ENCODE measurements at regions not wholly inside any gene's neighbourhood (a gene's known extent, or its start where the extent isn't known, plus 50 kb on each side); places are given as distances from the start of the nearest gene placed in this dataset.

- TF ChIP-seq, protein P1, sequence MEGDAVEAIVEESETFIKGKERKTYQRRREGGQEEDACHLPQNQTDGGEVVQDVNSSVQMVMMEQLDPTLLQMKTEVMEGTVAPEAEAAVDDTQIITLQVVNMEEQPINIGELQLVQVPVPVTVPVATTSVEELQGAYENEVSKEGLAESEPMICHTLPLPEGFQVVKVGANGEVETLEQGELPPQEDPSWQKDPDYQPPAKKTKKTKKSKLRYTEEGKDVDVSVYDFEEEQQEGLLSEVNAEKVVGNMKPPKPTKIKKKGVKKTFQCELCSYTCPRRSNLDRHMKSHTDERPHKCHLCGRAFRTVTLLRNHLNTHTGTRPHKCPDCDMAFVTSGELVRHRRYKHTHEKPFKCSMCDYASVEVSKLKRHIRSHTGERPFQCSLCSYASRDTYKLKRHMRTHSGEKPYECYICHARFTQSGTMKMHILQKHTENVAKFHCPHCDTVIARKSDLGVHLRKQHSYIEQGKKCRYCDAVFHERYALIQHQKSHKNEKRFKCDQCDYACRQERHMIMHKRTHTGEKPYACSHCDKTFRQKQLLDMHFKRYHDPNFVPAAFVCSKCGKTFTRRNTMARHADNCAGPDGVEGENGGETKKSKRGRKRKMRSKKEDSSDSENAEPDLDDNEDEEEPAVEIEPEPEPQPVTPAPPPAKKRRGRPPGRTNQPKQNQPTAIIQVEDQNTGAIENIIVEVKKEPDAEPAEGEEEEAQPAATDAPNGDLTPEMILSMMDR (IDR thresholded peaks at IDR 0.05): no peak
- TF ChIP-seq POLR2A (IDR thresholded peaks at IDR 0.05): no peak
- TF ChIP-seq EP300 (IDR thresholded peaks at IDR 0.05): no peak
Measured at GRCh38 chr6:15107644-15108382, 138.1 kb upstream of the JARID2 start.

Measured in upper lobe of left lung (tissue), 4 donors.